Spleen (tissue), 11 donors: ENCODE measurements at regions not wholly inside any gene's neighbourhood (a gene's known extent, or its start where the extent isn't known, plus 50 kb on each side); places are given as distances from the start of the nearest gene placed in this dataset.

ENCODE experiments used
- DNase-seq: peaks from one replicate; pipeline ENCODE4 v3.0.0-alpha.2; 2020
- H3K27ac ChIP-seq, 8 donors: fragments of 200-600 bp; sonication (generic) in 7 of 8; 1 replicate in 4 of 8; 2 replicates in 4 of 8; pipeline versions ENCODE4 v1.5.0 to v1.8.0; 2016 to 2021; ENCODE audit warnings: inconsistent platforms in 4 of 8, mild to moderate bottlenecking in 4 of 8, moderate library complexity in 1 of 8
- H3K27me3 ChIP-seq, 7 donors: fragments of 200-600 bp; sonication (generic) in 6 of 7; replicated peaks in 1 of 7; 1 replicate in 4 of 7; 2 replicates in 3 of 7; pipeline versions ENCODE4 v1.5.0 to v1.8.0; 2016 to 2021; ENCODE audit warnings: inconsistent platforms in 3 of 7, mild to moderate bottlenecking in 1 of 7
- H3K36me3 ChIP-seq, 6 donors: fragments of 200-600 bp; sonication (generic) in 5 of 6; 1 replicate in 4 of 6; 2 replicates in 2 of 6; pipeline versions ENCODE4 v1.5.0 to v1.8.0; 2016 to 2021; ENCODE audit warnings: inconsistent platforms in 2 of 6
- H3K4me1 ChIP-seq, 6 donors: fragments of 200-600 bp; sonication (generic) in 5 of 6; 1 replicate in 3 of 6; 2 replicates in 3 of 6; pipeline versions ENCODE4 v1.5.0 to v1.8.0; 2016 to 2021; ENCODE audit warnings: inconsistent platforms in 3 of 6
- H3K4me3 ChIP-seq, 8 donors: fragments of 200-600 bp; sonication (generic) in 7 of 8; 1 replicate in 4 of 8; 2 replicates in 4 of 8; pipeline versions ENCODE4 v1.5.0 to v1.8.0; 2016 to 2021; ENCODE audit warnings: inconsistent platforms in 4 of 8, mild to moderate bottlenecking in 4 of 8, moderate library complexity in 2 of 8
- H3K9me3 ChIP-seq, 8 donors: fragments of 200-600 bp; sonication (generic) in 7 of 8; 1 replicate in 4 of 8; 2 replicates in 4 of 8; pipeline versions ENCODE4 v1.5.0 to v1.8.0; 2016 to 2021; ENCODE audit warnings: inconsistent platforms in 4 of 8
- POLR2A ChIP-seq, 3 donors: fragments of 450-650 bp; IDR thresholded peaks; one replicate each; pipeline ENCODE4 v1.5.1; 2017; ENCODE audit warnings: antibody characterized with exemption in 3 of 3, mild to moderate bottlenecking in 1 of 3
- POLR2AphosphoS5 ChIP-seq, 3 donors: sonication (generic); formaldehyde crosslinking; IDR thresholded peaks; one replicate each; pipeline ENCODE4 v1.5.1; 2017; ENCODE audit warnings: antibody characterized with exemption in 3 of 3
- WGBS, 5 donors: extraction: QIAGEN DNeasy Blood & Tissue Kit in 3 of 5; methylation state at CpG; one replicate each; pipeline versions ENCODE4 v1.1.5 to v1.1.7; 2013 to 2018; 5-methylcytosine and 5-hydroxymethylcytosine counted together
- intact Hi-C: fragments of 100-400 bp; cut with DNase I; formaldehyde crosslinking; loops from one replicate; pipeline ENCODE4 v1.15.0; 2023; ENCODE audit warnings: low total_unique reads
- TF ChIP-seq, protein P1 (sequence below), 11 experiments: fragments of 200-600 bp in 7 of 11; fragments of 450-650 bp in 4 of 11; sonication (generic) in 4 of 11; IDR thresholded peaks in 8 of 11; conservative IDR thresholded peaks in 3 of 11; 1 replicate in 7 of 11; 2 replicates in 4 of 11; pipeline versions ENCODE4 v1.4.0 to v1.8.0; 2016 to 2021; ENCODE audit warnings: antibody characterized with exemption in 11 of 11, inconsistent platforms in 4 of 11, mild to moderate bottlenecking in 1 of 11
- donor health status: healthy with polysubstance abuse.
- donor health status: DM: no; HTN: no; CAD: no; lungs with moderate emphysema.
- donor health status: DM: no; HTN: no; CAD: no.
- donor health status: Bipolar disorder and iron deficiency.
- donor health status: healthy.
- donor health status: DM: no; HTN: no; CAD: no.
- donor health status: DM: yes; HTN: yes; CAD: no.

DNA sequence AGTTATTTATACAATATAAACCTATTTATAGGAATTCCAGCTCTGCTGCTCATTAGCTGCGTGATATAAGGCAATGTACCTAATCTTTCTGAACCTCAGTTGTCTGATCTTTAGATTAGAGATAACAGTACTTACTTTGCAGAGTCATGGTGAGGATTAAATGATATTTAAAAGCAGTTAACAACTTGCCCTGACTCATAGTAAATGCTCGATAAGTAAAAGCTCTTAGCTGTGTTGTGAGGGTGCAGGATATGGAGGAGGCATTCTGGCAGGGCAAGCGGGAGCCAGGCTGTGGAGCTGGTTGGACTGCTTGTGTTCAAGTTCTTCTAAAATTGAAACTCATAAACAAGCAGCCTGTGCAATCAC is 140.0 kb upstream of the PRICKLE1 start:
- H3K9me3 ChIP-seq: peaks cover 0 to 24% (median 11%) of the 10 kb centered on the region in 8 donors
- intact Hi-C loops: no loop called here
- no peaks in the 10 kb centered on the region for H3K36me3 ChIP-seq
- WGBS, 5 donors: 72 to 83% (median 79%) methylated on average over 3 of the region's 3 CpGs
- H3K4me1 ChIP-seq: no peaks in the 10 kb centered on the region
- no peak overlapping the region for H3K27ac ChIP-seq
- no peak overlapping the region for H3K4me3 ChIP-seq
- TF ChIP-seq, protein P1, sequence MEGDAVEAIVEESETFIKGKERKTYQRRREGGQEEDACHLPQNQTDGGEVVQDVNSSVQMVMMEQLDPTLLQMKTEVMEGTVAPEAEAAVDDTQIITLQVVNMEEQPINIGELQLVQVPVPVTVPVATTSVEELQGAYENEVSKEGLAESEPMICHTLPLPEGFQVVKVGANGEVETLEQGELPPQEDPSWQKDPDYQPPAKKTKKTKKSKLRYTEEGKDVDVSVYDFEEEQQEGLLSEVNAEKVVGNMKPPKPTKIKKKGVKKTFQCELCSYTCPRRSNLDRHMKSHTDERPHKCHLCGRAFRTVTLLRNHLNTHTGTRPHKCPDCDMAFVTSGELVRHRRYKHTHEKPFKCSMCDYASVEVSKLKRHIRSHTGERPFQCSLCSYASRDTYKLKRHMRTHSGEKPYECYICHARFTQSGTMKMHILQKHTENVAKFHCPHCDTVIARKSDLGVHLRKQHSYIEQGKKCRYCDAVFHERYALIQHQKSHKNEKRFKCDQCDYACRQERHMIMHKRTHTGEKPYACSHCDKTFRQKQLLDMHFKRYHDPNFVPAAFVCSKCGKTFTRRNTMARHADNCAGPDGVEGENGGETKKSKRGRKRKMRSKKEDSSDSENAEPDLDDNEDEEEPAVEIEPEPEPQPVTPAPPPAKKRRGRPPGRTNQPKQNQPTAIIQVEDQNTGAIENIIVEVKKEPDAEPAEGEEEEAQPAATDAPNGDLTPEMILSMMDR (IDR thresholded peaks at IDR 0.05 in 8 of 11, conservative IDR thresholded peaks at IDR 0.05 in 3 of 11): no peak
- TF ChIP-seq POLR2AphosphoS5 (IDR thresholded peaks at IDR 0.05): no peak
- H3K27me3 ChIP-seq: no peaks in the 10 kb centered on the region
- DNase-seq: no peak

DNA sequence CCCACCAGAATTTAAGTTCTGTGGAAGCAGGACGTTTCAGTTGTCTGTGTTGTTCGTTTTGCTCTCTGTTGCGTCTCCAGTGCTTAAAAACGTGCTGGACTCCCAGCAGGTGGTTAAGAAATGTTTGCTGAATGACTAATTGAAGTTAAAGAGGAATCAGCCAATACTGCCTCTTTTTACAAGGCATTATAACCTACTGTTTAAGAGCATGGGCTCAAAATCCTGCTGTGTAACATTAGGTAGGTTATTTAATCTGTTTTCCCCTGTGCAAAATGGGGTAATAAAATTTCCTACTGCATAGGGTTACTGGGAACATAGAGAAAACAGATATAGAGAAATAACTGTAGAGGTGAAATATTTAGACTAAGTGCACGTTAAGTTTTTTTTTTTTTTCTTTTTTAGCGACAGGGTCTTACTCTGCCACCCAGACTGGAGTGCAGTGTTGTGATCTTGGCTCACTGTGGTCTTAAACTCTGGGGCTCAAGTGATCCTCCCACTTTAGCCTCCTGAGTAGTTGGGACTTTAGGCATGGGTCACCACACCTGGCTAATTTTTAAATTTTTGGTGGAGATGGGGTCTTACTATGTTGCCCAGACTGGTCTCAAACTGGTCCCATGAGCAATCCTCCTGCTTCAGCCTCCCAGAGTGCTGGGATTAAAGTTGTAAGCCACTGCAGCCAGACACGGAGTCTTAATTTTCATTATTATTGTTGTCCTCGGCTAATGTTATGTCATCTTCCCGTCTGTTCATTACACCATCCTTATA is 139.4 kb upstream of the PRICKLE1 start:
- 71 to 86% (median 78%) methylated on average over 9 of the region's 9 CpGs for WGBS, 5 donors
- DNase-seq: no peak
- Histone ChIP-seq H3K4me1 (no peaks in the 10 kb centered on the region), H3K9me3 (peaks cover 0 to 24% (median 11%) of the 10 kb centered on the region in 8 donors), H3K4me3 (no peak overlapping the region), H3K36me3 (no peaks in the 10 kb centered on the region), H3K27me3 (no peaks in the 10 kb centered on the region), H3K27ac (no peak overlapping the region)
- TF ChIP-seq, protein P1 (IDR thresholded peaks at IDR 0.05 in 8 of 11, conservative IDR thresholded peaks at IDR 0.05 in 3 of 11): no peak
- TF ChIP-seq POLR2A (IDR thresholded peaks at IDR 0.05) (no peak), POLR2AphosphoS5 (IDR thresholded peaks at IDR 0.05) (no peak)
- intact Hi-C loops: no loop called here

DNA sequence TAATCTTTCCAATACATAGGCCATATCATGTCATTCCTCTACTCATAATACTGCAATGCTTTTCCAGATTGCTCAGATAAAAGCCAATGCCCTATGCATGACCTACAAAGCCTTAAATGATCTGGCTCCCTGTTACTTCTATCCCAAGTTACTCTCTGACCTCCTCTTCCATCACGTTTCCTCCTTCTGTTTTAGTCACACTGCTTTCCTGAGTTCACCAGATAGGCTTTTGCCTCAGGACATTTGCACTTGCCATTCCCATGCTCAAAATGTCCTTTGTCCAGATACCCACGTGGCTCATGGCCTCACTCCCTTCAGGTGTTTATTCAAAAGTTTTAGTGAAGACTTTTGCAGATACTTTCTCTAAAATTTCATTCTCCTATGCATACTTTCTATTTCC is 138.7 kb upstream of the PRICKLE1 start:
- WGBS, 5 donors: 55 to 64% (median 59%) methylated on average over 2 of the region's 2 CpGs
- Histone ChIP-seq H3K36me3 (no peaks in the 10 kb centered on the region), H3K27me3 (no peaks in the 10 kb centered on the region), H3K4me1 (no peaks in the 10 kb centered on the region), H3K4me3 (no peak overlapping the region), H3K9me3 (peaks cover 0 to 24% (median 11%) of the 10 kb centered on the region in 8 donors), H3K27ac (no peak overlapping the region)
- intact Hi-C loops: no loop called here
- DNase-seq: no peak
- TF ChIP-seq, protein P1 (IDR thresholded peaks at IDR 0.05 in 8 of 11, conservative IDR thresholded peaks at IDR 0.05 in 3 of 11): no peak
- TF ChIP-seq POLR2A (IDR thresholded peaks at IDR 0.05) (no peak), POLR2AphosphoS5 (IDR thresholded peaks at IDR 0.05) (no peak)

DNA sequence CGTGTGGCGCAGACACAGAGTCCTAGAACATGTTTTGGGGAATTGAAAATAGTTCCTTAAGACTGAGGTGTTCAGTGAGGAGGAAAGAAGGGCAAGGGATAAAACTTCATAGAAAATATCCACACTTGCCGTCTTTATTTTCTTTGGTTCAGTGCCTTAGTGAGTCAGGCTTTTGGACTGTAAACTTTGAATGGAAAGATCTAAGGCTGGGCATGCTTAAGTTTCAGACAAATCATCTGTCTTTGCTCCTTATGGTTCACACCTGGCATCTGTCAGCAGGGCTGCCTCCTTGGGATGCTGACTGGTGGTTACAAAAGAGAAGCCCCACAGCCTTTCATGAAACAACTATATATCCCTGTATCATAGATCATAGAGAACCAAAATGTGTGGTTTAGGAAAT is 136.3 kb upstream of the PRICKLE1 start:
- Histone ChIP-seq H3K36me3 (no peaks in the 10 kb centered on the region), H3K27me3 (no peaks in the 10 kb centered on the region), H3K27ac (no peak overlapping the region), H3K9me3 (peaks cover 0 to 23% (median 11%) of the 10 kb centered on the region in 8 donors), H3K4me1 (no peaks in the 10 kb centered on the region), H3K4me3 (no peak overlapping the region)
- TF ChIP-seq POLR2A (IDR thresholded peaks at IDR 0.05) (no peak), POLR2AphosphoS5 (IDR thresholded peaks at IDR 0.05) (no peak)
- TF ChIP-seq, protein P1 (IDR thresholded peaks at IDR 0.05 in 8 of 11, conservative IDR thresholded peaks at IDR 0.05 in 3 of 11): no peak
- WGBS, 5 donors: 85 to 96% (median 94%) methylated on average over 3 of the region's 3 CpGs
- DNase-seq: no peak
- intact Hi-C loops: no loop called here
